ENCODE measurements at regions not wholly inside any gene's neighbourhood (a gene's known extent, or its start where the extent isn't known, plus 50 kb on each side); places are given as distances from the start of the nearest gene placed in this dataset.
A peak's percentile ranks its signal among the peaks of the same experiment; 100 is the strongest.

- Histone ChIP-seq H3K9me3 (peaks cover 0 to 6% (median 0%) of the 10 kb centered on the region in 12 donors), H3K36me3 (no peaks in the 10 kb centered on the region), H3K4me1 (peaks cover 0 to 4% (median 0%) of the 10 kb centered on the region in 12 donors), H3K27me3 (no peaks in the 10 kb centered on the region), H3K27ac (no peak overlapping the region), H3K4me3 (no peak overlapping the region)
- 90 to 96% (median 92%) methylated on average over 14 of the region's 14 CpGs for WGBS, 4 donors
- no peak for DNase-seq
- no peak for TF ChIP-seq CTCF (IDR thresholded peaks at IDR 0.05)
- no peak for TF ChIP-seq POLR2A (IDR thresholded peaks at IDR 0.05)
- intact Hi-C loops (cut with DNase I): no loop called here
- ATAC-seq: no peak
Measured at GRCh38 chr18:55950379-55951166, 362.6 kb upstream of the TCF4 start.

GRCh38 chr18:55934821-55935220 lies 346.8 kb upstream of the TCF4 start:
- intact Hi-C loops (cut with DNase I): no loop called here
- DNase-seq: no peak
- Histone ChIP-seq H3K27ac (no peak overlapping the region), H3K4me3 (no peak overlapping the region), H3K9me3 (peaks cover 0 to 27% (median 11%) of the 10 kb centered on the region in 12 donors), H3K27me3 (no peaks in the 10 kb centered on the region), H3K36me3 (no peaks in the 10 kb centered on the region), H3K4me1 (no peaks in the 10 kb centered on the region)
- no peak for ATAC-seq
- TF ChIP-seq CTCF (IDR thresholded peaks at IDR 0.05) (no peak), POLR2A (IDR thresholded peaks at IDR 0.05) (no peak)

DNA sequence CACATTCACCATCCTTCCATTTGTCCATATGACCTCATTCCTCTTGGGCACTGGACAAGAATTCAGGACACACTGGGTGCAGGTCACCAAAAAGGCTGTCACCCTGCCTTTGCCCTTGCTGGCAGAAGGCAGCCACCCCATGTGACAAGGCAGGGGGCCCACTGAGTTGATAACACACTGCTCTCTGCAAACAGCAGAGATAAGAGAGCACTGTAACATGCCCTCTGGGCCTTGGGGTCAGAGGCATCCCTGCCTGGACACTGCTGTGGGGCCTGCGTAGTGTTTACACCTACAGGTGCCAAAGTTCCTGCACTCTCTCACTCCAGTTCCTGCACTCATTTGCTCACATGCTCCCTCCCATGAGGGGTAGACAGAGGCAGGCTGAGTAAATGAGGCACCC lies 344.7 kb upstream of the TCF4 start:
- Histone ChIP-seq H3K4me3 (no peak overlapping the region), H3K4me1 (no peaks in the 10 kb centered on the region), H3K27ac (no peak overlapping the region), H3K27me3 (no peaks in the 10 kb centered on the region), H3K36me3 (no peaks in the 10 kb centered on the region), H3K9me3 (peaks cover 0 to 21% (median 10%) of the 10 kb centered on the region in 12 donors)
- TF ChIP-seq POLR2A (IDR thresholded peaks at IDR 0.05): no peak
- TF ChIP-seq CTCF (IDR thresholded peaks at IDR 0.05): no peak
- WGBS, 4 donors: 66 to 85% (median 76%) methylated on average over 1 of the region's 1 CpG; no CpG with 5 or more reads in 1 of the 4 donors
- ATAC-seq (no peak), DNase-seq (peak in 1 of 5 donors; percentile 17)
- intact Hi-C loops (cut with DNase I): no loop called here

DNA sequence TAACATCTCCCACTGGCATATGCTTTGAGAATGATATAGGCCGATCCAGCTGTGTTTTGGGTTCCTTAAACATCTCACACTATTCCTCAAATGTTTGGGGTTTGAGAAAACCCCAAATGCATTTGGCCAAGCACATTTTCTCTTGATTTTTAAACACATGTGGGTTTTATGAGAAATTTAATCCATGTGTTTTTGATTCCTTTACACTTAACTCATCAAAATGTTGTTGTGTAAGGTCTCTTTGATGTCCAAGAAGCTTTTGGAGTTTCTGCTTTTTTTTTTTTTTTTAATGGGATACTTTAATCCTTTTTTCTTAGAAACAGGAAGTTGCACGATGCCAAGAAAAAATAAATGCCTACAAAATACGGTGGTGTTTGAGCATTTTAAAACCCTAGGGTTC lies 339.8 kb upstream of the TCF4 start:
- no peak for TF ChIP-seq CTCF (IDR thresholded peaks at IDR 0.05)
- 53 to 67% (median 58%) methylated on average over 3 of the region's 3 CpGs for WGBS, 4 donors
- DNase-seq (no peak), ATAC-seq (no peak)
- no peaks in the 10 kb centered on the region for H3K4me1 ChIP-seq
- H3K4me3 ChIP-seq: no peak overlapping the region
- H3K27me3 ChIP-seq: no peaks in the 10 kb centered on the region
- H3K36me3 ChIP-seq: no peaks in the 10 kb centered on the region
- intact Hi-C loops (cut with DNase I): no loop called here
- H3K27ac ChIP-seq: no peak overlapping the region
- no peaks in the 10 kb centered on the region for H3K9me3 ChIP-seq
